WERI-Rb-1 (cell line): ENCODE measurements at regions not wholly inside any gene's neighbourhood (a gene's known extent, or its start where the extent isn't known, plus 50 kb on each side); places are given as distances from the start of the nearest gene placed in this dataset.

Experiments used
- DNase-seq: peaks from one replicate; pipeline ENCODE4 v3.0.0-alpha.2; 2020
- H3K27ac ChIP-seq: fragments of 250-450 bp; sonication (Bioruptor Pico); 2 replicates; pipeline ENCODE4 v1.5.1; 2020; ENCODE audit warnings: mild to moderate bottlenecking, moderate library complexity
- H3K27me3 ChIP-seq: fragments of 250-450 bp; sonication (Bioruptor Pico); 2 replicates; pipeline ENCODE4 v1.5.1; 2021; ENCODE audit warnings: mild to moderate bottlenecking, low read depth, moderate library complexity; ENCODE audit not compliant: insufficient read depth, severe bottlenecking
- H3K36me3 ChIP-seq: fragments of 250-450 bp; sonication (Bioruptor Pico); 2 replicates; pipeline ENCODE4 v1.5.1; 2020; ENCODE audit warnings: mild to moderate bottlenecking, moderate library complexity
- H3K4me3 ChIP-seq: 2 replicates; pipeline ENCODE4 v1.5.1; 2011; ENCODE audit warnings: low read depth, mild to moderate bottlenecking, control low read depth, low read length
- H3K9me3 ChIP-seq: fragments of 250-450 bp; sonication (Bioruptor Pico); 2 replicates; pipeline ENCODE4 v1.5.1; 2021; ENCODE audit warnings: mild to moderate bottlenecking, moderate library complexity; ENCODE audit not compliant: severe bottlenecking
- TF ChIP-seq, protein P1 (sequence below): IDR thresholded peaks from 2 replicates; pipeline ENCODE4 v1.5.1; 2011; ENCODE audit warnings: low read depth, mild to moderate bottlenecking, control low read depth, inconsistent platforms, low read length

DNA sequence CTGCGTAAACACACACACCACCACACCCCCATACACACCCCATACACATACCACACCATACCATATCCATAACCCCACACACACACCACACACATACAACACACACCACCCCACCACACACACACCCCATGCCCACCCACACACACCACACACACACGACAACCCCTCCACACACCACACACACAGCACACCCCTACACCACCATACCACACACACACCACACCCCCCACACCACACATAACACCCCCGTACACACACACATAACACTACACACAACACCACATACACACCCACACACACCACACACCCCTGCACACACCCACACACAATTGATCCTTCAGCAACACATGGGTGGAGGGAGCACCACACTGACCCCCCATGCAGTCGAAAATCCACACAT lies 50.3 kb upstream of the BMS1 start:
- TF ChIP-seq, protein P1, sequence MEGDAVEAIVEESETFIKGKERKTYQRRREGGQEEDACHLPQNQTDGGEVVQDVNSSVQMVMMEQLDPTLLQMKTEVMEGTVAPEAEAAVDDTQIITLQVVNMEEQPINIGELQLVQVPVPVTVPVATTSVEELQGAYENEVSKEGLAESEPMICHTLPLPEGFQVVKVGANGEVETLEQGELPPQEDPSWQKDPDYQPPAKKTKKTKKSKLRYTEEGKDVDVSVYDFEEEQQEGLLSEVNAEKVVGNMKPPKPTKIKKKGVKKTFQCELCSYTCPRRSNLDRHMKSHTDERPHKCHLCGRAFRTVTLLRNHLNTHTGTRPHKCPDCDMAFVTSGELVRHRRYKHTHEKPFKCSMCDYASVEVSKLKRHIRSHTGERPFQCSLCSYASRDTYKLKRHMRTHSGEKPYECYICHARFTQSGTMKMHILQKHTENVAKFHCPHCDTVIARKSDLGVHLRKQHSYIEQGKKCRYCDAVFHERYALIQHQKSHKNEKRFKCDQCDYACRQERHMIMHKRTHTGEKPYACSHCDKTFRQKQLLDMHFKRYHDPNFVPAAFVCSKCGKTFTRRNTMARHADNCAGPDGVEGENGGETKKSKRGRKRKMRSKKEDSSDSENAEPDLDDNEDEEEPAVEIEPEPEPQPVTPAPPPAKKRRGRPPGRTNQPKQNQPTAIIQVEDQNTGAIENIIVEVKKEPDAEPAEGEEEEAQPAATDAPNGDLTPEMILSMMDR = no peak
- H3K4me3 ChIP-seq = no peak overlapping the region
- H3K27me3 ChIP-seq = peaks cover 21% of the 10 kb centered on the region
- no peaks in the 10 kb centered on the region for H3K9me3 ChIP-seq
- H3K36me3 ChIP-seq = no peaks in the 10 kb centered on the region
- no peak overlapping the region for H3K27ac ChIP-seq
- DNase-seq = no peak
